ENCODE measurements at regions not wholly inside any gene's neighbourhood (a gene's known extent, or its start where the extent isn't known, plus 50 kb on each side); places are given as distances from the start of the nearest gene placed in this dataset.

DNA sequence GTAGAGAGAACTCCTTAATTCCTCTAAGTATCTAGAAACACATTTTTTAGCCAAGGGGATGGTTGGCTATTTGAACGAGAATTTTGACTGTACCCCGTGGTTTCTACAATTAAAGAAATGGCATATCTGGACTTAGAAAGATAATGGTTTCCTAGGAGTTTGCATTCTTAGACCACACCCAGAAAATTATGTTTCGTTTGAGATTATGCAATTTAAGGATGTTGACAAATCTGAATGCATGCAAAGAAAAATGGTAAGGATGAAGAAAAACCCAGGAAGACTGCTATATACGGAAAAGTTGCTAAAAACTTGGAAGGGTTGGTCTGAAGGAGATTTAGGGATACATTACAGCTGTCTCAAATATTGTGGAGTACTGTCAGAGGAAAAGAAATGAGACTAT, 538.5 kb upstream of the WWC1 start:
- TF ChIP-seq, protein P1, sequence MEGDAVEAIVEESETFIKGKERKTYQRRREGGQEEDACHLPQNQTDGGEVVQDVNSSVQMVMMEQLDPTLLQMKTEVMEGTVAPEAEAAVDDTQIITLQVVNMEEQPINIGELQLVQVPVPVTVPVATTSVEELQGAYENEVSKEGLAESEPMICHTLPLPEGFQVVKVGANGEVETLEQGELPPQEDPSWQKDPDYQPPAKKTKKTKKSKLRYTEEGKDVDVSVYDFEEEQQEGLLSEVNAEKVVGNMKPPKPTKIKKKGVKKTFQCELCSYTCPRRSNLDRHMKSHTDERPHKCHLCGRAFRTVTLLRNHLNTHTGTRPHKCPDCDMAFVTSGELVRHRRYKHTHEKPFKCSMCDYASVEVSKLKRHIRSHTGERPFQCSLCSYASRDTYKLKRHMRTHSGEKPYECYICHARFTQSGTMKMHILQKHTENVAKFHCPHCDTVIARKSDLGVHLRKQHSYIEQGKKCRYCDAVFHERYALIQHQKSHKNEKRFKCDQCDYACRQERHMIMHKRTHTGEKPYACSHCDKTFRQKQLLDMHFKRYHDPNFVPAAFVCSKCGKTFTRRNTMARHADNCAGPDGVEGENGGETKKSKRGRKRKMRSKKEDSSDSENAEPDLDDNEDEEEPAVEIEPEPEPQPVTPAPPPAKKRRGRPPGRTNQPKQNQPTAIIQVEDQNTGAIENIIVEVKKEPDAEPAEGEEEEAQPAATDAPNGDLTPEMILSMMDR (conservative IDR thresholded peaks at IDR 0.05; ENCODE audit: low read depth, low read length), result no peak
- no peak for DNase-seq (ENCODE audit: low read depth)
- no peak overlapping the region for H3K4me3 ChIP-seq (ENCODE audit: low read length)

DNA sequence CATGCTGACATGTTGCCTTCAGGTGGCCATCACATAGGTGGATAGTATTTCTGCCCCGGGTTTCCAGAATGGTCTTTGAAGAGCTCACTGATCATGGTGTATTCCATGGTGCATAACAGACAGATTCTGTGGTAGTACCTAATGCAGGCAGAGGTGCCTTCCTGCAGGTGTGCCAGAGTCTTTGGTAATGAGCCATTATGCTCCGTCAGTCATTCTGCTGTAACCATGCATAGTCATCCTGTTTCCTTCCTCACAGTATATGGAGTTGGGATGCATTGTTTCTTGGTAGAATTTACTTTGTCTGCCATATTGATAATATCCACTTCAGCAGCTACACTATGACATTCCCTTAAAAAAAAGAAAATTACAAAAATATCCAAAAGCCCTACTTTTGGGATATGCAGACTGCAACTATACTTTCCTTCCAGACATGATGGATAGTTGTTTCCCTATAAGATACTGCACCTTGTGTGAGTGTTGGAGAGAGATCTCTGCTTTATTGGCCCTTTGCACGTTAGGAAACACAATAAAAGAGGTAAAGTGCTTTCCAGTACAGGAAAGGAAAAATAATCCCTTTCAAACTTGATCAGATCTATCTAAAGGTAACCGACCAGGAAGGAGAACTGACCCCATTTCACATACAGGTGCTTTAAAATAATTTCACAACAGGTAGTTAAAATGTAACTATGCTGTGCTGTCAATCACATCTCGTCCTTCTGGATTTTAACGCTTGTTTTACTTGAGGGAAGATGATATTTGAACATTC, 537.5 kb upstream of the WWC1 start:
- TF ChIP-seq, protein P1 (conservative IDR thresholded peaks at IDR 0.05; ENCODE audit: low read depth, low read length), result no peak
- DNase-seq (ENCODE audit: low read depth), result no peak
- H3K4me3 ChIP-seq (ENCODE audit: low read length), result no peak overlapping the region

DNA sequence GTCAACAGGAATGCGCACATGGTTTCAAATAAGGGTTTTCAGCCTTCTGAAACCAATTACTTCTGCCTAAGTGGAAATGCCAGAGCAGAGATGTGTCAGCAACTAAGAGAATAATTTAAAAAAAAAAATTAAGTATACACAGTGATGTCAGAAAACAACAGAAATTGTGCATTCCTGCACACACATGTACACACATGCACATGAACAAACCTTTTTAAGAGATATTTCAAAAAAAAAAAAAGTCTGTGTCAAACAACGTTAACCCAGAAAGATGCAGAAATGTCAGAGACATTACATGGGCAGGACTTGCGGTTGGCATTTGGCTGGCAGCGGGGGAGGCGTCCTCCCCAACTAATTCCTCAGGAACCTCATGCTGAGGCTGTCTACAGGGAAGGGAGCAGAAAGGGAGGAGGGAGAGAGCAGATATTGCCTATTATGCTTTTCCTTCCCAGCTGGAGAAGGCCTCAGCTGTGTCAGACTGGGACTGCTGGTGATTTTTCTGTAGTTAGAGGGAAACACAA, 536.9 kb upstream of the WWC1 start:
- TF ChIP-seq, protein P1 (conservative IDR thresholded peaks at IDR 0.05; ENCODE audit: low read depth, low read length), result no peak
- peak; percentile 30 for DNase-seq (ENCODE audit: low read depth)
- no peak overlapping the region for H3K4me3 ChIP-seq (ENCODE audit: low read length)

DNA sequence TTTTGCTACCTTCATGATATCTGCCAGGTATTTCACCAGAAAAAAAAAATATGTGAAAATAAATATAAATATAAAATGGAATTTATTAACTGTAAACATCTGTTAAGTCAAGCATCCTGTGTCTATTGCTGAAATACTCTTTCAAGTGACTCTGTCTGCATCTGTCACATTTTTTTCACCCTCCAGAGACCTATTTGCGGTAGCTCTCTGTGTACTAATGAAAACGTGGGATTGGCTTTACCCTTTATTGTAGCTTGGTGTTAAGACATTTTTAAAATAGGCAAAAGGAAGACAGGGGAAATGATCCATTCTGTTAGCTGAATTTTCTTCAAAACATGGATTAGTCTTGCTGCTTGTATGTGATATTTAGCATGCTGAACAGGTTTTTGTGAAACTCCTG, 536.0 kb upstream of the WWC1 start:
- no peak for DNase-seq (ENCODE audit: low read depth)
- TF ChIP-seq, protein P1 (conservative IDR thresholded peaks at IDR 0.05; ENCODE audit: low read depth, low read length), result no peak

DNA sequence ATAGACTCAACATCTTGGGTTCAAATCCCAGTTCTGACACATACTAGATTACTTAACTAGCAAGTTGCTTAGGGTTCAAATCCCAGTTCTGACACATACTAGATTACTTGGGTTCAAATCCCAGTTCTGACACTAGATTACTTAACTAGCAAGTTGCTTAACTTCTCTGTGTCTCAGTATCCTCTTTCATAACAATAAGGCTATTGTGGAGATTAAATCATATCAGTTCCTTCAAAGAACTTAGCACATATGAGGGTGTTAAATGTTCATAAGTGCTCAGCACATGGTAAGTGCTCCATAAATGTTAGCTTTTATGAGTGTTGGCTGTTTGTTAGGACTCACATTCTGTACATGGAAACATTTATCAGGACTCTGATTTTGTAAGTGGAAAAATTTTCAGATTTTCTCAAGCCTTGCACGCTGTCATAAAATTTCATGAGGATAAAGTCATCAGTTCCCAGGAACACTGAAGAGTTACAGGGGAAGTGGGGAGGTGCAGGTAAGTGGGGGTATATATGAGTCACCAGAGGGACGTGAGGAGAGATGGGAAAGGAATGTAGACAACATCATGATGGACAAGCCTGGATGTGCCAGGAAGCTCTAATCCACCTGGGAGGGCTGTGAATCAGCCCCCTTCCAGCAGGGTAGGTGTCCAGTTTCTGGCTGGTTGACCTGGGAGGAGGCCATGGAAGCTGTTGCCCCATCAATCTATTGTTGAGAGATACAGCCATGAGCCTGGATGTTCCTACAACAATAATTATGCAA, 532.2 kb upstream of the WWC1 start:
- TF ChIP-seq, protein P1 (conservative IDR thresholded peaks at IDR 0.05; ENCODE audit: low read depth, low read length), result no peak
- no peak for DNase-seq (ENCODE audit: low read depth)
- no peak overlapping the region for H3K4me3 ChIP-seq (ENCODE audit: low read length)

More for the DNA sequence above, 536.0 kb upstream of the WWC1 start:
- no peak overlapping the region for H3K4me3 ChIP-seq (ENCODE audit: low read length)

DNA sequence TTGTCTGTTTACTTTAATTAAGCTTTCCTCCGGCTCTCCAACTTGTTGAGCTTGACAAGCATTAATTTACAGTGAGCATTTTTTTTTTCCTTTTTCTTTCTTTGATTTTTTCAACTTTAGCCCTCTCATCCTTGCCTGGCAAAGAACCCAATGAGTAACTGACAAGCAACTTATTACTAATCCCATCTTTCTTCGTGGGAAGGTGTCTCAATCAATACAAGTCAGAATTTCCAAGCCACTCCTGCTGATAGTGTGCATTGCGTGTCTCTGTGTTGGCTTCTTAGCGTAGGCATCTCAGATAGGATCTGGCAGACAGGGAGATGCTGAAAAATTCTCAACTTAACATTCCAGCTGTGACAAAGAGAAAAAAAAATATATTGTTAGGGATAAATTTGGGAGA, 527.7 kb upstream of the WWC1 start:
- DNase-seq (ENCODE audit: low read depth), result no peak
- TF ChIP-seq, protein P1 (conservative IDR thresholded peaks at IDR 0.05; ENCODE audit: low read depth, low read length), result no peak
- no peak overlapping the region for H3K4me3 ChIP-seq (ENCODE audit: low read length)
